GM12875 (cell line): ENCODE measurements at regions not wholly inside any gene's neighbourhood (a gene's known extent, or its start where the extent isn't known, plus 50 kb on each side); places are given as distances from the start of the nearest gene placed in this dataset.

ENCODE experiments used
- H3K4me3 ChIP-seq: one replicate; pipeline ENCODE4 v1.5.1; 2011; ENCODE audit warnings: low read depth, low read length, control low read depth
- TF ChIP-seq, protein P1 (sequence below): IDR thresholded peaks from 2 replicates; pipeline ENCODE4 v1.5.1; 2011; ENCODE audit warnings: low read depth, mild to moderate bottlenecking, control low read depth, inconsistent platforms, low read length, moderate library complexity, borderline replicate concordance; ENCODE audit not compliant: insufficient read depth

- H3K4me3 ChIP-seq, result no peak overlapping the region
- TF ChIP-seq, protein P1, sequence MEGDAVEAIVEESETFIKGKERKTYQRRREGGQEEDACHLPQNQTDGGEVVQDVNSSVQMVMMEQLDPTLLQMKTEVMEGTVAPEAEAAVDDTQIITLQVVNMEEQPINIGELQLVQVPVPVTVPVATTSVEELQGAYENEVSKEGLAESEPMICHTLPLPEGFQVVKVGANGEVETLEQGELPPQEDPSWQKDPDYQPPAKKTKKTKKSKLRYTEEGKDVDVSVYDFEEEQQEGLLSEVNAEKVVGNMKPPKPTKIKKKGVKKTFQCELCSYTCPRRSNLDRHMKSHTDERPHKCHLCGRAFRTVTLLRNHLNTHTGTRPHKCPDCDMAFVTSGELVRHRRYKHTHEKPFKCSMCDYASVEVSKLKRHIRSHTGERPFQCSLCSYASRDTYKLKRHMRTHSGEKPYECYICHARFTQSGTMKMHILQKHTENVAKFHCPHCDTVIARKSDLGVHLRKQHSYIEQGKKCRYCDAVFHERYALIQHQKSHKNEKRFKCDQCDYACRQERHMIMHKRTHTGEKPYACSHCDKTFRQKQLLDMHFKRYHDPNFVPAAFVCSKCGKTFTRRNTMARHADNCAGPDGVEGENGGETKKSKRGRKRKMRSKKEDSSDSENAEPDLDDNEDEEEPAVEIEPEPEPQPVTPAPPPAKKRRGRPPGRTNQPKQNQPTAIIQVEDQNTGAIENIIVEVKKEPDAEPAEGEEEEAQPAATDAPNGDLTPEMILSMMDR, result no peak
Measured at GRCh38 chr3:80152692-80153091, 384.9 kb upstream of the ROBO1 start.

DNA sequence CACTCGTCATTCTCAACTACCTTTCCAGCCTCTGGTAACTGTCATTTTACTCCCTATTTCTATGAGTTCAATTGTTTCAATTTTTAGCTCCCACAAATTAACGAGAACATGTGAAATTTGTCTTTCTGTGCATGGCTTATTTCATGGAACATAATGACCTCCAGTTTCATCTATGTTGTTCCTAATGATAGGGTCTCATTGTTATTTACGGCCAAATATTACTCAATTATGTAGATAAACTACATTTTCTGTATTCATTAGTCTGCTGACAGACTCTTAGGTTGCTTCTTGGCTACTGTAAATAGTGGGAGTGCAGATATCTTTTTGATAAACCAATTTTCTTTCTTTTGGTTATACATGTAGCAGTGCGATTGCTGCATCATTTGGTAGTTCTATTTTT lies 374.9 kb upstream of the ROBO1 start:
- H3K4me3 ChIP-seq, result no peak overlapping the region
- TF ChIP-seq, protein P1, result no peak

- no peak overlapping the region for H3K4me3 ChIP-seq
- TF ChIP-seq, protein P1, result no peak
Measured at GRCh38 chr3:80141557-80141956, 373.8 kb upstream of the ROBO1 start.

- TF ChIP-seq, protein P1, result no peak
- no peak overlapping the region for H3K4me3 ChIP-seq
Measured at GRCh38 chr3:80116281-80116680, 348.5 kb upstream of the ROBO1 start.

DNA sequence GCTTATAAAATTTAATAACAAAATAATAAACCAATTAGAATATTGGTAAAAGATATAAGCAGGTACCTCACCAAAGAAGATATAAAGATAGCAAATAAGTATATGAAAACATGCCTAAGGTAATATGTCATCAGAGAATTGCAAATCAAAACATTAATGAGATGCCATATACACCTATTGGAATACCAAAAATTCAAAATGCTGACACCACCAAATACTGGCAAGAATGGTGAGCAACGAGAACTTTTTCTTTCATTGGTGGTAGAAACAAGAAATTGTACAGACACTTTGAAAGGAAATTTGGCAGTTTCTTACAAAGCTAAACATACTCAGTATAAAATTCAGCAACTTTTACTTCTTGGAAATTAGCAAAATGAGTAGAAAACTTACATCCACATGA lies 346.9 kb upstream of the ROBO1 start:
- TF ChIP-seq, protein P1, result no peak
- H3K4me3 ChIP-seq, result no peak overlapping the region

DNA sequence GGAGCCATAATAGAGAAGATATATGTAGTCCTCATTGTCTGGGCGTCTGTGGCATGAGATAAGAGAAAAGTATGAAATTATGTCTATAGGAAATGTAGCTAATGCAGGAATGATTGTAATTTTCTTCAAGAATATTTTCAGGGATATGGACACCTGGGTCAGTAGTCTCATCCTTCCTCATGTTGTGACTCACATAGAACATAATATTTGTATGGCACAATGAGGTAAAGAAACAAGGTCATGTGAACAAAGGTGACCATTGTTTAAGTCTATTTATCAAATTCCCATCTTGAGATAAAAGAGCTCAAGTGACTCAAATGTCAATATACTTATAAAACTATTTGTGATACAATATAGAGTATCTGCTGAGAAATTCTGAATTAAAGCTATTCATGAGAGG lies 345.5 kb upstream of the ROBO1 start:
- TF ChIP-seq, protein P1, result no peak
- no peak overlapping the region for H3K4me3 ChIP-seq

DNA sequence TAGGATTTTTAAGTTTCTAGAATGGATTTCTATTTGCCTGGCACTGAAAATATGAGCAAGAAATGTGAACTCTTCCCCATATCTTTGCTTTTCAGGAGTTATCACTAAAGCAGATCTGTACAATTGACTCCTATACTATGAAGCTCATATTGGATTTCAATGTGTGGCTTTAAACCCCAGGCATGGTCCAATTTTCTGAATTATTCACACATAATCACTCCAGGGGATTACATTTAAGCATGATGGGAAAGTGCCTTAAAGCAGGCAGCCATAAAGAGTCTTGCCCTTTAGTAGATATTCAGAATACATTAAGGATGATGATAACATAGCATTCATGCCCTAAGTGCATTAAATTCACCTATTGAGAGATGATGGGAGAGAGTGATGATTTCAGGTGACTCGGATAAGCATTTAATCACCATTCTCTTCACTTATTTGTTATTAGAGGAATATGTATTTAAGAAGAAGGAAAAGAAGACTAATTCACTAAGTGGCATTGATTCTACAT lies 331.8 kb upstream of the ROBO1 start:
- TF ChIP-seq, protein P1, result no peak
- no peak overlapping the region for H3K4me3 ChIP-seq
